Astrocyte (in vitro differentiated cells and primary cell): ENCODE measurements at regions not wholly inside any gene's neighbourhood (a gene's known extent, or its start where the extent isn't known, plus 50 kb on each side); places are given as distances from the start of the nearest gene placed in this dataset.

Experiments used
- DNase-seq: peaks from one replicate; pipeline ENCODE4 v3.0.0-alpha.2; 2010; ENCODE audit warnings: low read depth
- FAIRE-seq: peaks from 2 replicates; lab custom pipeline; 2011; peaks lifted over from hg19 to GRCh38; lab: Jason Lieb, UNC
- H2AFZ ChIP-seq: 2 replicates; pipeline ENCODE4 v1.6.0; 2012; ENCODE audit warnings: low read depth, low read length, inconsistent platforms
- H3K27ac ChIP-seq: 2 replicates; pipeline ENCODE4 v1.5.1; 2011; ENCODE audit warnings: low read depth, low read length, inconsistent platforms
- H3K27me3 ChIP-seq: 2 replicates; pipeline ENCODE4 v1.6.0; 2011; ENCODE audit warnings: low read length, inconsistent platforms; ENCODE audit not compliant: insufficient read depth
- H3K36me3 ChIP-seq: 2 replicates; pipeline ENCODE4 v1.5.1; 2011; ENCODE audit warnings: low read length, inconsistent platforms; ENCODE audit not compliant: insufficient read depth
- H3K4me1 ChIP-seq: 2 replicates; pipeline ENCODE4 v1.5.1; 2011; ENCODE audit warnings: low read length, inconsistent platforms; ENCODE audit not compliant: insufficient read depth
- H3K4me2 ChIP-seq: 2 replicates; pipeline ENCODE4 v1.6.0; 2012; ENCODE audit warnings: low read length, inconsistent platforms
- H3K4me3 ChIP-seq: 2 replicates; pipeline ENCODE4 v1.5.1; 2011; ENCODE audit warnings: low read depth, mild to moderate bottlenecking, low read length, inconsistent platforms; ENCODE audit not compliant: insufficient read depth
- H3K79me2 ChIP-seq: 2 replicates; pipeline ENCODE4 v1.6.0; 2012; ENCODE audit warnings: mild to moderate bottlenecking, low read length, inconsistent platforms; ENCODE audit not compliant: insufficient read depth
- H3K9ac ChIP-seq: 2 replicates; pipeline ENCODE4 v1.6.0; 2012; ENCODE audit warnings: mild to moderate bottlenecking, low read length, inconsistent platforms
- H3K9me3 ChIP-seq: 2 replicates; pipeline ENCODE4 v1.5.1; 2012; ENCODE audit warnings: low read depth, mild to moderate bottlenecking, low read length, inconsistent platforms; ENCODE audit not compliant: insufficient read depth
- H4K20me1 ChIP-seq: 2 replicates; pipeline ENCODE4 v1.6.0; 2012; ENCODE audit warnings: low read length, inconsistent platforms; ENCODE audit not compliant: insufficient read depth
- H3K27ac Mint-ChIP-seq: one replicate; pipeline ENCODE4 v1.8.0; 2021; ENCODE audit warnings: mild to moderate bottlenecking, mixed read lengths; ENCODE audit not compliant: unreplicated experiment
- H3K27me3 Mint-ChIP-seq: one replicate; pipeline ENCODE4 v1.8.0; 2021; ENCODE audit warnings: low read depth, mixed read lengths; ENCODE audit not compliant: unreplicated experiment
- H3K36me3 Mint-ChIP-seq: one replicate; pipeline ENCODE4 v1.8.0; 2021; ENCODE audit warnings: low read depth, mixed read lengths; ENCODE audit not compliant: unreplicated experiment
- H3K4me1 Mint-ChIP-seq: one replicate; pipeline ENCODE4 v1.8.0; 2021; ENCODE audit warnings: low read depth, mixed read lengths; ENCODE audit not compliant: unreplicated experiment
- H3K4me3 Mint-ChIP-seq: one replicate; pipeline ENCODE4 v1.8.0; 2021; ENCODE audit warnings: mild to moderate bottlenecking, moderate library complexity, mixed read lengths; ENCODE audit not compliant: unreplicated experiment
- H3K9me3 Mint-ChIP-seq: one replicate; pipeline ENCODE4 v1.8.0; 2021; ENCODE audit warnings: mild to moderate bottlenecking, mixed read lengths; ENCODE audit not compliant: unreplicated experiment
- EZH2 ChIP-seq: IDR thresholded peaks from 2 replicates; pipeline ENCODE4 v1.6.1; 2012; ENCODE audit warnings: mild to moderate bottlenecking, low read length, inconsistent platforms; ENCODE audit not compliant: insufficient read depth
- TF ChIP-seq, protein P1 (sequence below): IDR thresholded peaks from 2 replicates; pipeline ENCODE4 v1.5.1; 2011; ENCODE audit warnings: low read depth, mild to moderate bottlenecking, inconsistent platforms, low read length, moderate library complexity; ENCODE audit not compliant: insufficient read depth

DNA sequence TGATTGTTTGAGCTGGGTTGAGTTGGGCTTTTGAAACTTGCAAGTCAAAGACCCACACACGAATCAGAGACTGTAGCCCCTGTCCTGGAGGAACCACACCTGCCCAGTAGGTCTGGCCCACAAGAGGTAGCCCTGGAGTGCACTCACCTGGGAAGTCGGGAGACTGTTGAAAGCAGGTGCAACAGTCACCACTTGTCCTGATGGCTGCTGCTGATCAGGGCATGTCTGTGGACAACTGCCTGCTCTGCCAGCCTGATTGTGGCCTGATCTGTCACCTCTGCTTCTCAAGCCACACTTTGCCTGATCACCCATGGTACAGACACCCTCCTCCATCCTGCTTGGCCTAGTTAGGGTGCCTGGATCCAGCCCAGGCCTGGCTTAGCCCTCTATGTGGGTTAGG is 105.0 kb upstream of the HAAO start:
- Histone ChIP-seq H3K27ac (no peak overlapping the region), H3K9me3 (no peaks in the 10 kb centered on the region), H3K9ac (no peak overlapping the region), H3K36me3 (no peaks in the 10 kb centered on the region), H3K4me1 (peaks cover 13% of the 10 kb centered on the region), H2AFZ (no peak overlapping the region), H3K4me2 (no peak overlapping the region), H4K20me1 (no peaks in the 10 kb centered on the region), H3K4me3 (no peak overlapping the region), H3K79me2 (no peaks in the 10 kb centered on the region), H3K27me3 (no peaks in the 10 kb centered on the region)
- DNase-seq (no peak), FAIRE-seq (no peak)
- Mint-ChIP-seq H3K27ac (peak overlapping the region; percentile 36), H3K9me3 (peaks cover 2% of the 10 kb centered on the region), H3K36me3 (no peaks in the 10 kb centered on the region), H3K27me3 (no peaks in the 10 kb centered on the region), H3K4me3 (no peak overlapping the region), H3K4me1 (peaks cover 18% of the 10 kb centered on the region)
- TF ChIP-seq, protein P1, sequence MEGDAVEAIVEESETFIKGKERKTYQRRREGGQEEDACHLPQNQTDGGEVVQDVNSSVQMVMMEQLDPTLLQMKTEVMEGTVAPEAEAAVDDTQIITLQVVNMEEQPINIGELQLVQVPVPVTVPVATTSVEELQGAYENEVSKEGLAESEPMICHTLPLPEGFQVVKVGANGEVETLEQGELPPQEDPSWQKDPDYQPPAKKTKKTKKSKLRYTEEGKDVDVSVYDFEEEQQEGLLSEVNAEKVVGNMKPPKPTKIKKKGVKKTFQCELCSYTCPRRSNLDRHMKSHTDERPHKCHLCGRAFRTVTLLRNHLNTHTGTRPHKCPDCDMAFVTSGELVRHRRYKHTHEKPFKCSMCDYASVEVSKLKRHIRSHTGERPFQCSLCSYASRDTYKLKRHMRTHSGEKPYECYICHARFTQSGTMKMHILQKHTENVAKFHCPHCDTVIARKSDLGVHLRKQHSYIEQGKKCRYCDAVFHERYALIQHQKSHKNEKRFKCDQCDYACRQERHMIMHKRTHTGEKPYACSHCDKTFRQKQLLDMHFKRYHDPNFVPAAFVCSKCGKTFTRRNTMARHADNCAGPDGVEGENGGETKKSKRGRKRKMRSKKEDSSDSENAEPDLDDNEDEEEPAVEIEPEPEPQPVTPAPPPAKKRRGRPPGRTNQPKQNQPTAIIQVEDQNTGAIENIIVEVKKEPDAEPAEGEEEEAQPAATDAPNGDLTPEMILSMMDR: no peak
- TF ChIP-seq EZH2: no peak

DNA sequence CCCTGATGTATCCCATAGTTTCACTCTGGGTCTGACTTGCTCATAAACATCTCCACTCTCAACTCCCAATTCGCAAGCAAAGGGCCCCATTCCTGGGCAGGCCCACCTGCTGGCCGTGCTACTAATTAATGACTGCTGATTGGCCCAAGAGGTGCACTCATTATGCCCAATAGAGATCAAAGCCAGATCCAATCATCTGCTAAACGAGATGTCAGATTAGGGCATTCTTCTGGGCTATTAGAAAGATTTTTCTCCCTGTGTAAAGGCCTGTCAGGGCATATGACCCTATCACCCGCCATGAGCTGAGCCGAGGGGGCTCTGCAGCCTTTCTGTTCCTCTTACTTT is 103.4 kb upstream of the HAAO start:
- TF ChIP-seq, protein P1: no peak
- no peak for TF ChIP-seq EZH2
- H3K27me3 Mint-ChIP-seq: no peaks in the 10 kb centered on the region
- H3K4me3 Mint-ChIP-seq: no peak overlapping the region
- peaks cover 8% of the 10 kb centered on the region for H3K4me1 Mint-ChIP-seq
- H3K9me3 ChIP-seq: no peaks in the 10 kb centered on the region
- DNase-seq: no peak
- no peaks in the 10 kb centered on the region for H3K36me3 ChIP-seq
- no peak overlapping the region for H2AFZ ChIP-seq
- peaks cover 3% of the 10 kb centered on the region for H3K4me1 ChIP-seq
- FAIRE-seq: no peak
- no peaks in the 10 kb centered on the region for H3K27me3 ChIP-seq
- peaks cover 3% of the 10 kb centered on the region for H3K36me3 Mint-ChIP-seq
- H3K9me3 Mint-ChIP-seq: peaks cover 2% of the 10 kb centered on the region
- H3K79me2 ChIP-seq: no peaks in the 10 kb centered on the region
- H3K4me2 ChIP-seq: no peak overlapping the region
- no peak overlapping the region for H3K9ac ChIP-seq
- H3K27ac ChIP-seq: no peak overlapping the region
- no peaks in the 10 kb centered on the region for H4K20me1 ChIP-seq
- H3K4me3 ChIP-seq: no peak overlapping the region
- H3K27ac Mint-ChIP-seq: no peak overlapping the region

DNA sequence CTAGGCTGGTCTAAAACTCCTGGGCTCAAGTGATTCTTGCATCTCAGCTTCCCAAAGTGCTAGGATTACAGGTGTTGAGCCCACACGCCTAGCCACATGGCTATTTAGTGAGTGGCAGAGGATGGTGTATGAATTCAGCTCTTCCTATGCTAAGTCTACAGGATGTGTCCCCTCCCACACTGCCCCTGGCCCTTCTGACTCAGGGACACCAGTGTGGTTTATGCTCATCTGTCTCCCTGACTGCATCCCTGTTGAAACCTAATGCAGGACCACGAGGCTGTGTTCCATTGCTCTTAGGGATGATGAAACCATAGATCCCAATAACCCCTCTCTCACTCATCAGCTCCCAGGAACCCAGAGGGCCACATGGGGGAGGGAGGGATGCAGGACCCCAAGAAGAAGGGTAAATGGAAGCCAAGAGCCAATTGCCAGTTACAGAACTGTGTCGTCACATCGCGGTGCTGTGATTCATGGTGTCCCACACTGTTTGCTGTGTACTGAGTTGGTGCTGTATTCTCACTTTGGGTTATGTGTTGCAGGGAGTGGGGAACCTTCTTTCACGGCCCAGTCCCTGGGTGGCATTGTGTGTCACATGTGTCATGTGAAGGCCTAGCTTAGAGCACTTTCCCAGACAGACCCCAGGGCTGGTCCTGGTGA is 102.9 kb upstream of the HAAO start:
- Mint-ChIP-seq H3K27ac (no peak overlapping the region), H3K4me3 (no peak overlapping the region), H3K36me3 (peaks cover 3% of the 10 kb centered on the region), H3K4me1 (peaks cover 5% of the 10 kb centered on the region), H3K27me3 (no peaks in the 10 kb centered on the region), H3K9me3 (peaks cover 2% of the 10 kb centered on the region)
- TF ChIP-seq, protein P1: no peak
- no peak for TF ChIP-seq EZH2
- Histone ChIP-seq H3K79me2 (no peaks in the 10 kb centered on the region), H3K27me3 (no peaks in the 10 kb centered on the region), H3K9ac (no peak overlapping the region), H3K27ac (no peak overlapping the region), H3K36me3 (no peaks in the 10 kb centered on the region), H2AFZ (no peak overlapping the region), H3K4me2 (no peak overlapping the region), H3K4me3 (no peak overlapping the region), H3K9me3 (no peaks in the 10 kb centered on the region), H4K20me1 (no peaks in the 10 kb centered on the region), H3K4me1 (peaks cover 3% of the 10 kb centered on the region)
- DNase-seq: no peak
- no peak for FAIRE-seq
